ENCODE measurements at regions not wholly inside any gene's neighbourhood (a gene's known extent, or its start where the extent isn't known, plus 50 kb on each side); places are given as distances from the start of the nearest gene placed in this dataset.

- H3K27me3 ChIP-seq (ENCODE audit: low read length), result no peaks in the 10 kb centered on the region
- H3K4me3 ChIP-seq (ENCODE audit: insufficient read depth, low read length, poor library complexity, severe bottlenecking), result no peak overlapping the region
- H4K20me1 ChIP-seq (ENCODE audit: low read depth, low read length), result no peaks in the 10 kb centered on the region
- H3K27ac ChIP-seq (ENCODE audit: low read depth, low read length), result no peak overlapping the region
- H3K9me3 ChIP-seq (ENCODE audit: insufficient read depth, low read length), result no peaks in the 10 kb centered on the region
- H3K9ac ChIP-seq (ENCODE audit: low read length), result no peak overlapping the region
- H3K36me3 ChIP-seq (ENCODE audit: low read length), result no peaks in the 10 kb centered on the region
- TF ChIP-seq CTCF (IDR thresholded peaks at IDR 0.05; ENCODE audit: insufficient read depth, low read length, poor library complexity, severe bottlenecking) (no peak), EZH2phosphoT487 (conservative IDR thresholded peaks at IDR 0.05; ENCODE audit: low read length) (no peak)
- H3K79me2 ChIP-seq (ENCODE audit: insufficient read depth, low read length), result no peaks in the 10 kb centered on the region
- no peaks in the 10 kb centered on the region for H3F3A ChIP-seq (ENCODE audit: insufficient read depth)
- H3K9me2 ChIP-seq (replicated peaks; ENCODE audit: insufficient read depth, low read length), result no peaks in the 10 kb centered on the region
- H2AFZ ChIP-seq (ENCODE audit: low read depth, low read length, severe bottlenecking), result no peak overlapping the region
- H3K4me2 ChIP-seq (ENCODE audit: low read depth, low read length, poor library complexity, severe bottlenecking), result no peak overlapping the region
Measured at GRCh38 chr3:21902956-21903355, 151.9 kb upstream of the ZNF385D start.

- H3K9me3 ChIP-seq (ENCODE audit: insufficient read depth, low read length), result no peaks in the 10 kb centered on the region
- H3K27me3 ChIP-seq (ENCODE audit: low read length), result no peaks in the 10 kb centered on the region
- no peak overlapping the region for H2AFZ ChIP-seq (ENCODE audit: low read depth, low read length, severe bottlenecking)
- no peak overlapping the region for H3K4me3 ChIP-seq (ENCODE audit: insufficient read depth, low read length, poor library complexity, severe bottlenecking)
- no peaks in the 10 kb centered on the region for H3K9me2 ChIP-seq (replicated peaks; ENCODE audit: insufficient read depth, low read length)
- no peaks in the 10 kb centered on the region for H3K79me2 ChIP-seq (ENCODE audit: insufficient read depth, low read length)
- H3K9ac ChIP-seq (ENCODE audit: low read length), result no peak overlapping the region
- H3K36me3 ChIP-seq (ENCODE audit: low read length), result no peaks in the 10 kb centered on the region
- no peak overlapping the region for H3K4me2 ChIP-seq (ENCODE audit: low read depth, low read length, poor library complexity, severe bottlenecking)
- no peaks in the 10 kb centered on the region for H4K20me1 ChIP-seq (ENCODE audit: low read depth, low read length)
- H3F3A ChIP-seq (ENCODE audit: insufficient read depth), result no peaks in the 10 kb centered on the region
- H3K27ac ChIP-seq (ENCODE audit: low read depth, low read length), result no peak overlapping the region
- no peak for TF ChIP-seq EZH2phosphoT487 (conservative IDR thresholded peaks at IDR 0.05; ENCODE audit: low read length)
- no peak for TF ChIP-seq CTCF (IDR thresholded peaks at IDR 0.05; ENCODE audit: insufficient read depth, low read length, poor library complexity, severe bottlenecking)
Measured at GRCh38 chr3:21909096-21909495, 158.1 kb upstream of the ZNF385D start.

- Histone ChIP-seq H3K9me2 (replicated peaks; ENCODE audit: insufficient read depth, low read length) (no peaks in the 10 kb centered on the region), H3K27me3 (ENCODE audit: low read length) (no peaks in the 10 kb centered on the region), H3F3A (ENCODE audit: insufficient read depth) (no peaks in the 10 kb centered on the region), H3K4me3 (ENCODE audit: insufficient read depth, low read length, poor library complexity, severe bottlenecking) (no peak overlapping the region), H3K79me2 (ENCODE audit: insufficient read depth, low read length) (no peaks in the 10 kb centered on the region), H3K27ac (ENCODE audit: low read depth, low read length) (no peak overlapping the region), H3K4me2 (ENCODE audit: low read depth, low read length, poor library complexity, severe bottlenecking) (no peak overlapping the region), H3K9me3 (ENCODE audit: insufficient read depth, low read length) (no peaks in the 10 kb centered on the region), H3K36me3 (ENCODE audit: low read length) (no peaks in the 10 kb centered on the region), H4K20me1 (ENCODE audit: low read depth, low read length) (no peaks in the 10 kb centered on the region), H3K9ac (ENCODE audit: low read length) (no peak overlapping the region), H2AFZ (ENCODE audit: low read depth, low read length, severe bottlenecking) (no peak overlapping the region)
- TF ChIP-seq EZH2phosphoT487 (conservative IDR thresholded peaks at IDR 0.05; ENCODE audit: low read length), result no peak
- TF ChIP-seq CTCF (IDR thresholded peaks at IDR 0.05; ENCODE audit: insufficient read depth, low read length, poor library complexity, severe bottlenecking), result no peak
Measured at GRCh38 chr3:21912711-21913110, 161.7 kb upstream of the ZNF385D start.
